ENCODE measurements at regions not wholly inside any gene's neighbourhood (a gene's known extent, or its start where the extent isn't known, plus 50 kb on each side); places are given as distances from the start of the nearest gene placed in this dataset.
A peak's percentile ranks its signal among the peaks of the same experiment; 100 is the strongest.

- Histone ChIP-seq H3K4me2 (ENCODE audit: low read length) (no peak overlapping the region), H2AFZ (ENCODE audit: insufficient read depth, low read length, poor library complexity) (no peak overlapping the region), H2AK5ac (ENCODE audit: low read length) (no peak overlapping the region), H3K4me3 (ENCODE audit: low read depth, low read length) (no peak overlapping the region), H4K12ac (ENCODE audit: low read depth, low read length) (no peak overlapping the region), H3K4me1 (ENCODE audit: control insufficient read depth in 1 of 2, insufficient read depth in 2 of 2, low read length in 2 of 2) (peaks cover 0 to 3% of the 10 kb centered on the region in 2 experiments), H3K36me3 (ENCODE audit: control insufficient read depth in 1 of 2, insufficient read depth in 2 of 2, low read length in 2 of 2) (no peaks in the 10 kb centered on the region), H3K79me2 (ENCODE audit: control insufficient read depth, insufficient read depth, low read length, poor library complexity) (no peaks in the 10 kb centered on the region), H2BK12ac (ENCODE audit: low read length) (no peak overlapping the region), H4K8ac (ENCODE audit: low read depth, low read length) (no peak overlapping the region), H2BK120ac (ENCODE audit: insufficient read depth, low read length, poor library complexity) (no peak overlapping the region), H3K18ac (ENCODE audit: low read length) (no peak overlapping the region), H4K91ac (ENCODE audit: low read depth, low read length) (no peak overlapping the region), H3K9me3 (ENCODE audit: insufficient read depth, low read depth, low read length) (no peaks in the 10 kb centered on the region), H3K14ac (ENCODE audit: low read length) (no peak overlapping the region), H2BK5ac (ENCODE audit: low read depth, low read length, poor library complexity) (no peak overlapping the region), H3K23ac (ENCODE audit: low read length) (no peak overlapping the region), H3K27ac (ENCODE audit: low read depth, low read length) (no peak overlapping the region), H3K4ac (ENCODE audit: low read depth, low read length) (no peak overlapping the region), H3K27me3 (ENCODE audit: insufficient read depth, low read length) (no peaks in the 10 kb centered on the region), H3K9ac (ENCODE audit: low read length) (no peak overlapping the region), H3K79me1 (ENCODE audit: low read length) (peaks cover 3% of the 10 kb centered on the region)
- no CpG with 5 or more reads among the region's 1 CpG for WGBS (ENCODE audit: extremely low coverage, insufficient coverage, insufficient read length)
- no peak for DNase-seq
Measured at GRCh38 chr3:177444696-177445095, 247.4 kb upstream of the TBL1XR1 start.

GRCh38 chr3:177445549-177445948, 248.3 kb upstream of the TBL1XR1 start:
- no peak overlapping the region for H2AK5ac ChIP-seq (ENCODE audit: low read length)
- no peak overlapping the region for H3K4me3 ChIP-seq (ENCODE audit: low read depth, low read length)
- no peak overlapping the region for H3K9ac ChIP-seq (ENCODE audit: low read length)
- no peaks in the 10 kb centered on the region for H3K27me3 ChIP-seq (ENCODE audit: insufficient read depth, low read length)
- H3K23ac ChIP-seq (ENCODE audit: low read length) = no peak overlapping the region
- H4K8ac ChIP-seq (ENCODE audit: low read depth, low read length) = no peak overlapping the region
- H3K9me3 ChIP-seq (ENCODE audit: insufficient read depth, low read depth, low read length) = no peaks in the 10 kb centered on the region
- no peak overlapping the region for H3K27ac ChIP-seq (ENCODE audit: low read depth, low read length)
- DNase-seq = no peak
- H3K4me2 ChIP-seq (ENCODE audit: low read length) = no peak overlapping the region
- no peak overlapping the region for H3K4ac ChIP-seq (ENCODE audit: low read depth, low read length)
- no peak overlapping the region for H4K12ac ChIP-seq (ENCODE audit: low read depth, low read length)
- H2AFZ ChIP-seq (ENCODE audit: insufficient read depth, low read length, poor library complexity) = no peak overlapping the region
- no peak overlapping the region for H3K14ac ChIP-seq (ENCODE audit: low read length)
- no peaks in the 10 kb centered on the region for H3K36me3 ChIP-seq (ENCODE audit: control insufficient read depth in 1 of 2, insufficient read depth in 2 of 2, low read length in 2 of 2)
- H2BK5ac ChIP-seq (ENCODE audit: low read depth, low read length, poor library complexity) = no peak overlapping the region
- peaks cover 3% of the 10 kb centered on the region for H3K79me1 ChIP-seq (ENCODE audit: low read length)
- H3K79me2 ChIP-seq (ENCODE audit: control insufficient read depth, insufficient read depth, low read length, poor library complexity) = no peaks in the 10 kb centered on the region
- peaks cover 0 to 3% of the 10 kb centered on the region in 2 experiments for H3K4me1 ChIP-seq (ENCODE audit: control insufficient read depth in 1 of 2, insufficient read depth in 2 of 2, low read length in 2 of 2)
- H2BK12ac ChIP-seq (ENCODE audit: low read length) = no peak overlapping the region
- no peak overlapping the region for H4K91ac ChIP-seq (ENCODE audit: low read depth, low read length)
- H3K18ac ChIP-seq (ENCODE audit: low read length) = no peak overlapping the region
- no peak overlapping the region for H2BK120ac ChIP-seq (ENCODE audit: insufficient read depth, low read length, poor library complexity)

DNA sequence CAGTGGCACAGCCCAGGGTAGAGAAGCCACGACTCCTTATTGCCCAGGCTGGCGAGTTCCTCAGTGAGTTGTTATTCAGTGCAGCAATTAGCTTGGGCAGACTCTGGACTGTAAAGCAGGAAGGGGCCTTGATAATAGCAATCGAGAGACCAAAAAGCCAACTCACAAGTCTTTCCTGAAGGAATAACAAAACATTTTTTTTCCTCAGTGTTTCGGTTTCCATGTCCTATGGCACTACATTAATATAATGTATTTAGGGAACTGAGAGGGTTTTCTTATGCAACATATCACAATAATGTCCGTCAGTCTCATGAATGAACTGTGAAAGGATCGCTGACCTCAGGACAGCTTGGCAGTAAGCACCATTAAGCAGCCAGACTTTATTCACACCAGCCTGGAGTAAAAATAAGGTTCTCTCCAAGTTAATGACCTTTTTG, 248.9 kb upstream of the TBL1XR1 start:
- Histone ChIP-seq H3K36me3 (ENCODE audit: control insufficient read depth in 1 of 2, insufficient read depth in 2 of 2, low read length in 2 of 2) (no peaks in the 10 kb centered on the region), H3K23ac (ENCODE audit: low read length) (no peak overlapping the region), H3K14ac (ENCODE audit: low read length) (no peak overlapping the region), H2BK120ac (ENCODE audit: insufficient read depth, low read length, poor library complexity) (no peak overlapping the region), H3K4me3 (ENCODE audit: low read depth, low read length) (no peak overlapping the region), H3K4me1 (ENCODE audit: control insufficient read depth in 1 of 2, insufficient read depth in 2 of 2, low read length in 2 of 2) (peaks cover 0 to 3% of the 10 kb centered on the region in 2 experiments), H3K27ac (ENCODE audit: low read depth, low read length) (no peak overlapping the region), H3K18ac (ENCODE audit: low read length) (no peak overlapping the region), H3K9me3 (ENCODE audit: insufficient read depth, low read depth, low read length) (no peaks in the 10 kb centered on the region), H3K79me2 (ENCODE audit: control insufficient read depth, insufficient read depth, low read length, poor library complexity) (no peaks in the 10 kb centered on the region), H3K27me3 (ENCODE audit: insufficient read depth, low read length) (no peaks in the 10 kb centered on the region), H4K12ac (ENCODE audit: low read depth, low read length) (no peak overlapping the region), H3K79me1 (ENCODE audit: low read length) (peaks cover 3% of the 10 kb centered on the region), H2AK5ac (ENCODE audit: low read length) (no peak overlapping the region), H3K4ac (ENCODE audit: low read depth, low read length) (no peak overlapping the region), H4K91ac (ENCODE audit: low read depth, low read length) (no peak overlapping the region), H4K8ac (ENCODE audit: low read depth, low read length) (no peak overlapping the region), H3K4me2 (ENCODE audit: low read length) (no peak overlapping the region), H2AFZ (ENCODE audit: insufficient read depth, low read length, poor library complexity) (no peak overlapping the region), H2BK12ac (ENCODE audit: low read length) (peak overlapping the region; percentile 83), H3K9ac (ENCODE audit: low read length) (no peak overlapping the region), H2BK5ac (ENCODE audit: low read depth, low read length, poor library complexity) (no peak overlapping the region)
- no CpG with 5 or more reads among the region's 6 CpGs for WGBS (ENCODE audit: extremely low coverage, insufficient coverage, insufficient read length)
- no peak for DNase-seq

GRCh38 chr3:177447938-177448337, 250.7 kb upstream of the TBL1XR1 start:
- H4K8ac ChIP-seq (ENCODE audit: low read depth, low read length) = no peak overlapping the region
- no peak overlapping the region for H3K14ac ChIP-seq (ENCODE audit: low read length)

More at GRCh38 chr3:177447938-177448337, 250.7 kb upstream of the TBL1XR1 start:
- no peak overlapping the region for H3K18ac ChIP-seq (ENCODE audit: low read length)
- no peak overlapping the region for H2BK12ac ChIP-seq (ENCODE audit: low read length)
- H3K23ac ChIP-seq (ENCODE audit: low read length) = no peak overlapping the region
- no peak overlapping the region for H2AK5ac ChIP-seq (ENCODE audit: low read length)
- H3K4me1 ChIP-seq (ENCODE audit: control insufficient read depth in 1 of 2, insufficient read depth in 2 of 2, low read length in 2 of 2) = peaks cover 0 to 5% of the 10 kb centered on the region in 2 experiments
- no peaks in the 10 kb centered on the region for H3K9me3 ChIP-seq (ENCODE audit: insufficient read depth, low read depth, low read length)
- no peak for DNase-seq
- H3K27ac ChIP-seq (ENCODE audit: low read depth, low read length) = no peak overlapping the region
- WGBS (ENCODE audit: extremely low coverage, insufficient coverage, insufficient read length) = no CpG with 5 or more reads among the region's 3 CpGs
- no peak overlapping the region for H3K4me3 ChIP-seq (ENCODE audit: low read depth, low read length)
- H3K4ac ChIP-seq (ENCODE audit: low read depth, low read length) = no peak overlapping the region
- no peak overlapping the region for H4K12ac ChIP-seq (ENCODE audit: low read depth, low read length)
- no peaks in the 10 kb centered on the region for H3K79me2 ChIP-seq (ENCODE audit: control insufficient read depth, insufficient read depth, low read length, poor library complexity)
- H3K9ac ChIP-seq (ENCODE audit: low read length) = no peak overlapping the region
- H3K4me2 ChIP-seq (ENCODE audit: low read length) = no peak overlapping the region
- H3K27me3 ChIP-seq (ENCODE audit: insufficient read depth, low read length) = no peaks in the 10 kb centered on the region
- H2BK120ac ChIP-seq (ENCODE audit: insufficient read depth, low read length, poor library complexity) = no peak overlapping the region
- peaks cover 3% of the 10 kb centered on the region for H3K79me1 ChIP-seq (ENCODE audit: low read length)
- no peaks in the 10 kb centered on the region for H3K36me3 ChIP-seq (ENCODE audit: control insufficient read depth in 1 of 2, insufficient read depth in 2 of 2, low read length in 2 of 2)
- H4K91ac ChIP-seq (ENCODE audit: low read depth, low read length) = no peak overlapping the region
- H2BK5ac ChIP-seq (ENCODE audit: low read depth, low read length, poor library complexity) = no peak overlapping the region
- H2AFZ ChIP-seq (ENCODE audit: insufficient read depth, low read length, poor library complexity) = no peak overlapping the region

Data from trophoblast cell (in vitro differentiated cells and primary cell).